Endothelial cell of umbilical vein (primary cell): ENCODE measurements at regions not wholly inside any gene's neighbourhood (a gene's known extent, or its start where the extent isn't known, plus 50 kb on each side); places are given as distances from the start of the nearest gene placed in this dataset.

Experiments
- BruUV-seq: library from RNA; stranded (reverse); fragments of 400-500 nt; replicated peaks from 2 replicates; lab custom pipeline; 2021; lab: Mats Ljungman, UMichigan
- CTCF ChIA-PET: fragments of 300-600, 350-600 bp; sonication (Branson Sonifier 250); formaldehyde crosslinking; loops from one replicate; lab custom pipeline; 2021; ENCODE audit warnings: antibody characterized with exemption, inconsistent platforms; lab: Charles Lee
- POLR2A ChIA-PET: fragments of 300-600, 350-600 bp; sonication (Branson Sonifier 250); formaldehyde crosslinking; loops from one replicate; lab custom pipeline; 2021; ENCODE audit warnings: antibody characterized with exemption, inconsistent platforms; lab: Charles Lee
- DNase-seq: peaks from one replicate; pipeline ENCODE4 v3.0.0-alpha.2; 2011; ENCODE audit warnings: low read depth, low spot score
- FAIRE-seq: peaks from 2 replicates; lab custom pipeline; 2011; peaks lifted over from hg19 to GRCh38; lab: Jason Lieb, UNC
- H2AFZ ChIP-seq: 2 replicates; pipeline ENCODE4 v1.6.0; 2012; ENCODE audit warnings: low read depth, low read length, control low read depth, inconsistent platforms
- H3K27ac ChIP-seq: 2 replicates; pipeline ENCODE4 v1.5.1; 2011; ENCODE audit warnings: low read depth, mild to moderate bottlenecking, control low read depth, low read length, moderate library complexity; ENCODE audit not compliant: insufficient read depth
- H3K27me3 ChIP-seq, 2 experiments: 2 replicates each; pipeline versions ENCODE4 v1.6.0 to v1.6.1; 2011; ENCODE audit warnings: low read length in 2 of 2, mixed read lengths in 1 of 2; ENCODE audit not compliant: control insufficient read depth in 2 of 2, insufficient read depth in 2 of 2
- H3K36me3 ChIP-seq, 2 experiments: 2 replicates in 1 of 2; 3 replicates in 1 of 2; pipeline ENCODE4 v1.5.1; 2011; ENCODE audit warnings: low read length in 2 of 2, mild to moderate bottlenecking in 1 of 2, moderate library complexity in 1 of 2; ENCODE audit not compliant: control insufficient read depth in 2 of 2, insufficient read depth in 2 of 2; ENCODE audit errors: extremely low read depth in 1 of 2
- H3K4me1 ChIP-seq: 3 replicates; pipeline ENCODE4 v1.5.1; 2011; ENCODE audit warnings: mild to moderate bottlenecking, low read length; ENCODE audit not compliant: control insufficient read depth, insufficient read depth; ENCODE audit errors: extremely low read depth
- H3K4me2 ChIP-seq: 2 replicates; pipeline ENCODE4 v1.6.1; 2011; ENCODE audit warnings: low read length, control low read depth, mixed read lengths; ENCODE audit not compliant: insufficient read depth
- H3K4me3 ChIP-seq, 3 experiments: fragments of 200-600 bp in 1 of 3; sonication (generic), shearing (Covaris generic) in 1 of 3; replicated peaks in 1 of 3; 2 replicates each; pipeline ENCODE4 v1.5.1; 2011 to 2016; ENCODE audit warnings: control low read depth in 3 of 3, low read length in 3 of 3, mild to moderate bottlenecking in 2 of 3, inconsistent platforms in 1 of 3, low read depth in 1 of 3, moderate library complexity in 1 of 3; ENCODE audit not compliant: insufficient read depth in 1 of 3
- H3K79me2 ChIP-seq: 2 replicates; pipeline ENCODE4 v1.6.0; 2012; ENCODE audit warnings: low read length, inconsistent platforms; ENCODE audit not compliant: control insufficient read depth, insufficient read depth
- H3K9ac ChIP-seq: replicated peaks from 2 replicates; pipeline ENCODE3; 2011; ENCODE audit warnings: low read length, control low read depth; ENCODE audit not compliant: insufficient read depth; ENCODE audit errors: extremely low read depth
- H3K9me1 ChIP-seq: replicated peaks from 3 replicates; pipeline ENCODE4 v1.6.0; 2011; ENCODE audit warnings: mild to moderate bottlenecking, low read length; ENCODE audit not compliant: control insufficient read depth, insufficient read depth; ENCODE audit errors: extremely low read depth
- H3K9me3 ChIP-seq: replicated peaks from 2 replicates; pipeline ENCODE4 v1.5.1; 2012; ENCODE audit warnings: low read length, inconsistent platforms; ENCODE audit not compliant: control insufficient read depth, insufficient read depth
- H4K20me1 ChIP-seq: replicated peaks from 2 replicates; pipeline ENCODE3; 2011; ENCODE audit warnings: mild to moderate bottlenecking, low read length; ENCODE audit not compliant: control insufficient read depth, insufficient read depth; ENCODE audit errors: extremely low read depth
- EZH2 ChIP-seq: IDR thresholded peaks from 2 replicates; pipeline ENCODE4 v1.6.1; 2012; ENCODE audit warnings: borderline replicate concordance, low read depth, mild to moderate bottlenecking, moderate library complexity, low read length, inconsistent platforms; ENCODE audit not compliant: severe bottlenecking
- FOS ChIP-seq: IDR thresholded peaks from 2 replicates; pipeline ENCODE4 v1.6.1; 2011; ENCODE audit warnings: mild to moderate bottlenecking, low read length, moderate library complexity, borderline replicate concordance; ENCODE audit not compliant: insufficient read depth
- GATA2 ChIP-seq: IDR thresholded peaks from 2 replicates; pipeline ENCODE4 v1.7.0; 2011; ENCODE audit warnings: low read depth, mild to moderate bottlenecking, moderate library complexity, mixed read lengths, low read length; ENCODE audit not compliant: insufficient read length, insufficient read depth
- JUN ChIP-seq: IDR thresholded peaks from 2 replicates; pipeline ENCODE4 v1.6.1; 2011; ENCODE audit warnings: borderline replicate concordance, low read depth; ENCODE audit not compliant: insufficient read length, insufficient read depth
- MYC ChIP-seq: IDR thresholded peaks from one replicate; pipeline ENCODE4 v1.6.1; 2011; ENCODE audit warnings: mild to moderate bottlenecking, low read depth, low read length
- POLR2A ChIP-seq: IDR thresholded peaks from 2 replicates; pipeline ENCODE4 v1.6.1; 2012; ENCODE audit warnings: low read depth, mild to moderate bottlenecking, control low read depth, low read length
- POLR2AphosphoS5 ChIP-seq: IDR thresholded peaks from 2 replicates; pipeline ENCODE4 v1.6.1; 2012; ENCODE audit warnings: low read depth, mild to moderate bottlenecking, control low read depth, low read length, moderate library complexity; ENCODE audit not compliant: insufficient read depth
- dilution Hi-C: fragments of 300-500 bp; cut with MboI; formaldehyde crosslinking; loops from one replicate; pipeline ENCODE4 v1.15.0; 2019; ENCODE audit warnings: low sequenced_read_pairs; ENCODE audit not compliant: extremely low pct_ligation_motif_present
- intact Hi-C: fragments of 100-400 bp; cut with micrococcal nuclease; formaldehyde crosslinking; loops from one replicate; pipeline ENCODE4 v1.10.0; 2022
- TF ChIP-seq, protein P1 (sequence below): IDR thresholded peaks from 2 replicates; pipeline ENCODE4 v1.6.1; 2011; ENCODE audit not compliant: insufficient read depth, insufficient read length
- TF ChIP-seq, protein P2 (sequence below), 2 donors: IDR thresholded peaks; 1 replicate in 1 of 2; 2 replicates in 1 of 2; pipeline ENCODE4 v1.5.1; 2011; ENCODE audit warnings: low read length in 2 of 2, mild to moderate bottlenecking in 2 of 2, moderate library complexity in 2 of 2, control low read depth in 1 of 2, inconsistent platforms in 1 of 2, low read depth in 1 of 2; ENCODE audit not compliant: insufficient read depth in 1 of 2; ENCODE audit errors: extremely low read depth in 1 of 2

DNA sequence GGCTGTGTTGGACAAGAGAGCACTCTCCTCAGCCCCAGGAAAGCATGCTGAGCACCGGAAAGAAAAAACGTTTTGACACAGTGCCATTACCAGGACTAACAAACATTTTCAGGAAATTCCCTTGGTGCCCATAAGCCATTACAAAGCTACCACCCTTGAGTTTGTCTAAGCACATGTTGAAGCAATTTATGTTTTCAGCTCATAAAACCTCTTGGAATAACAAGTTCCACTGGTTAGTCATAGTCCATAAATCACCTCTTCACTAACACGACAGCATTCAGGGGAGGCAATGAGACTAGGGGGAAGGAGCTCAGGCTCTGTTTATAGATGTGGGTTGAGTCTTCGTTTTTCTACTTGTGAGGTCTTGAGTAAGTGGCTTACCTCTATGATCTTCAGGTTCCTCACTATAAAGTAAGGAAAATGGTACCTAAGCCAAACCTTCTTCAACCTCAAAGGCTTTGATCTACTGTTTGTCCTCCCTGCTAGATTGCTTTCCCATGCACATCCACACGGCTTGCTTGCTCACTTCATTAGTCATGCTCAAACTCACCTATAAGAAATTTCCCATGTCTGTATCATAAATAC is 65.4 kb downstream of the DRD1 start:
- H3K4me1 ChIP-seq: no peaks in the 10 kb centered on the region
- no peak overlapping the region for H3K27ac ChIP-seq
- H3K27me3 ChIP-seq: no peaks in the 10 kb centered on the region
- intact Hi-C loops: no loop called here
- DNase-seq (no peak), FAIRE-seq (no peak)
- no peak overlapping the region for H3K4me2 ChIP-seq
- no peak overlapping the region for H2AFZ ChIP-seq
- POLR2A ChIA-PET: no interaction called here
- no peaks in the 10 kb centered on the region for H4K20me1 ChIP-seq
- CTCF ChIA-PET: no interaction called here
- no peak for TF ChIP-seq GATA2
- no peak for TF ChIP-seq POLR2A
- TF ChIP-seq FOS: no peak
- TF ChIP-seq, protein P1, sequence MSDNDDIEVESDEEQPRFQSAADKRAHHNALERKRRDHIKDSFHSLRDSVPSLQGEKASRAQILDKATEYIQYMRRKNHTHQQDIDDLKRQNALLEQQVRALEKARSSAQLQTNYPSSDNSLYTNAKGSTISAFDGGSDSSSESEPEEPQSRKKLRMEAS: no peak
- TF ChIP-seq EZH2: no peak
- TF ChIP-seq POLR2AphosphoS5: no peak
- TF ChIP-seq JUN: no peak
- no peak for TF ChIP-seq MYC
- TF ChIP-seq, protein P2, sequence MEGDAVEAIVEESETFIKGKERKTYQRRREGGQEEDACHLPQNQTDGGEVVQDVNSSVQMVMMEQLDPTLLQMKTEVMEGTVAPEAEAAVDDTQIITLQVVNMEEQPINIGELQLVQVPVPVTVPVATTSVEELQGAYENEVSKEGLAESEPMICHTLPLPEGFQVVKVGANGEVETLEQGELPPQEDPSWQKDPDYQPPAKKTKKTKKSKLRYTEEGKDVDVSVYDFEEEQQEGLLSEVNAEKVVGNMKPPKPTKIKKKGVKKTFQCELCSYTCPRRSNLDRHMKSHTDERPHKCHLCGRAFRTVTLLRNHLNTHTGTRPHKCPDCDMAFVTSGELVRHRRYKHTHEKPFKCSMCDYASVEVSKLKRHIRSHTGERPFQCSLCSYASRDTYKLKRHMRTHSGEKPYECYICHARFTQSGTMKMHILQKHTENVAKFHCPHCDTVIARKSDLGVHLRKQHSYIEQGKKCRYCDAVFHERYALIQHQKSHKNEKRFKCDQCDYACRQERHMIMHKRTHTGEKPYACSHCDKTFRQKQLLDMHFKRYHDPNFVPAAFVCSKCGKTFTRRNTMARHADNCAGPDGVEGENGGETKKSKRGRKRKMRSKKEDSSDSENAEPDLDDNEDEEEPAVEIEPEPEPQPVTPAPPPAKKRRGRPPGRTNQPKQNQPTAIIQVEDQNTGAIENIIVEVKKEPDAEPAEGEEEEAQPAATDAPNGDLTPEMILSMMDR (IDR thresholded peaks at IDR 0.05; ENCODE audit: extremely low read depth in 1 of 2, insufficient read depth in 1 of 2, low read depth in 1 of 2, low read length in 2 of 2): no peak
- no peak overlapping the region for H3K4me3 ChIP-seq
- dilution Hi-C loops: no loop called here
- no TSS peak for BruUV-seq
- no peaks in the 10 kb centered on the region for H3K79me2 ChIP-seq
- H3K9me1 ChIP-seq: no peaks in the 10 kb centered on the region
- no peak overlapping the region for H3K9ac ChIP-seq
- peaks cover 2% of the 10 kb centered on the region for H3K9me3 ChIP-seq
- H3K36me3 ChIP-seq: no peaks in the 10 kb centered on the region
